CD4-positive, alpha-beta T cell treated with Interleukin-15 for 4 hours (primary cell): ENCODE measurements at regions not wholly inside any gene's neighbourhood (a gene's known extent, or its start where the extent isn't known, plus 50 kb on each side); places are given as distances from the start of the nearest gene placed in this dataset.

Experiments used
- DNase-seq: peaks from one replicate; pipeline ENCODE4 v3.0.0-alpha.2; 2020; ENCODE audit warnings: low spot score

DNA sequence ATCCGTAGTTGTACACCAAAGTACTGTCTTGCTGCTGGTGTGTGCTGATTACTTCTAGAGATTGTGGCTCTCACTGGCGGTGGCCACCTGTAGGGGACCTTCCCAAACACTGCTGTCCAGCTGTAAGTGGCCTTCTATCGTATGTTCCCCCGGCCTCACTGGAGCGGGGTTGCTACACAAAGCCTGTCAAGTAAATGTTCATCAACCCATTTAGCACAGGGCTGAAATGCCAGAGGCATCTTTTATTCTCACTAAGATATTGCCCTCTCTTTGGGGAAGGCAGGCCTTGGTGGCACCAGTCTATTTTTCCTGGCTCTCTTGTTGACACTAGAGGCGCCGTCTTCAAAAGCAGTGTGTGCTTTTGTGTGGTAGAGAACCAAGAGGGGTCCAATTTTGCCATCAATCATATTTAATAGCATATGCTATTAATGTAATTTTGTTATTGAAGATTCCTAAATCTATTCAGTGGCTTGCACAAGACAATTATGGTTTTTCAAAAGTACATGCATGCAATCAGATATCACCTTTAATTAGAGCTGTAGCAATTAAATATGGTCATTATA is 514.4 kb upstream of the SALL1 start:
- DNase-seq = no peak

DNA sequence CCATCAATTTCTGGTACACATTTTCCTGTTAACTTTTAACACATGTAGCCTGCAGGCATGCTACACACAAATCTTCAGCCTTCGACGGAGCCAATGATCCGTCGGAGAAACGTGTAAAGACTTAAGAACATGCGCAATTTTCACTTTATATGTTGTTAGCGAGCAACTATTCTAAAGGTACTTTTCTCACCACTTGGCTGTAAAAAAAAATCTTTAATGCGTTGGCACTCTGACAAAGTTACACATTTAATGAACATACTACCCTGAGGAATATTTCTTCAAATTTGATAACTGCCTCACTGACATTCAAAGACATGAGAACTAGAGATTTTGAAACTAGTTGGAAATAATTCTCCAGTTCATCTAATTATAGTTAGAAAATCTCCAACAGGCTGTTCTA is 507.5 kb upstream of the SALL1 start:
- no peak for DNase-seq

DNA sequence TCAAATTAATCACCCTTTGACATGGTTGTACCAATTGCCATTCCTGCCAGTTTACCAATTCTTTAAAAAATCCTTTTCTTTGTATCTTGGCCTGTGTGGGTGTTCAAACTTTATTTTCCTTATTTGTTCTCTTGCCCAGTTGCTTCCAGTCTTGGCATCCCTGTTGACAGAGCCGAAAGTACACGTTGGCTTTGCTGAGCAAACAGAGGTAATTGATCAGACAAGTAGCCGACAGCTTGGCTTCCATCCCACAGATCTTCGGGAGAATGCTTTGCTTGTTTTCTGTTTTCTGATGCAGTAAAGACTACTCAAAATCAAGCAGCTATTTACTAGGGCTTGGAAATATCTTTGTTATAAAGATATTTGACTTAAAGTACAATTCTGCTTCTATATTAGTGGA is 506.8 kb upstream of the SALL1 start:
- DNase-seq = no peak

DNA sequence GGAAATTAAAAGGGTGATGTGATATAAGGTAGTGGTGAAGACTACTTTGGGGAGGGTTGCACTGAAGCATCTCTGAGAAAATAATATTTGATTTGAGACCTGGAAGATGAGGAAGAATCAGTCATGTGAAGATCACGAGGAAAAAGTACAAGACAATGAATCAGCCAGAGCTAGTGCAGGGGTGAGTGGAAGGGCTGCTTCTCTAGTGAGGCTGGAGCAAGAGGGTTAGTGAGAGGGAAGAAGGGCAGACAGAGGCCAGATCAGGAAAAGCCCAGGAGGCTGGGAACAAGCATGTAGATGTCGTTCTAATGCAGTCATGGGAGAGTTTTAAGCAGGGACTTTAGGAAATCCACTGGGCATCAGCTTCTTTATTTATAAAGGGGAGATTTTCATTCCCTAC is 504.2 kb upstream of the SALL1 start:
- DNase-seq = no peak

DNA sequence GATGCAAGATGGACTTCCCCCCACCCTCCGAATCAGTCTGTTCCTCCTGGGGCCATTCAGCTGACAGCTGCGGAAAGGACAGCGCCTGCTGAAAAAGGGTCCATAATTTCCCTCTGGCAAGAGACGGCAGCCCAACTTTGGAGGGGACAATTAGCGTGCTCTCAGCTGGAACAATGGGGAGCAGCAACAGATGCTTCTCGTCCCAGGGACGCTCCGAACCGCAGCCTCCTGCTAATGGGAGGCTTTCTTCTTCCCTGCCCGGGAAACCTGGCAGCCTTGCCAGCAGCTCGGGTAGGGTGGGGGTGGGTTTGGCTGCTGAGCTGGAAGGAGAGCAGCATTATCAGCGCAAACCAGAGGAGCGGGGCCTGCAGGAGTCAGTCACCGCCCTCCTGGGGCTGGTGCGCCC is 500.0 kb upstream of the SALL1 start:
- DNase-seq = no peak

DNA sequence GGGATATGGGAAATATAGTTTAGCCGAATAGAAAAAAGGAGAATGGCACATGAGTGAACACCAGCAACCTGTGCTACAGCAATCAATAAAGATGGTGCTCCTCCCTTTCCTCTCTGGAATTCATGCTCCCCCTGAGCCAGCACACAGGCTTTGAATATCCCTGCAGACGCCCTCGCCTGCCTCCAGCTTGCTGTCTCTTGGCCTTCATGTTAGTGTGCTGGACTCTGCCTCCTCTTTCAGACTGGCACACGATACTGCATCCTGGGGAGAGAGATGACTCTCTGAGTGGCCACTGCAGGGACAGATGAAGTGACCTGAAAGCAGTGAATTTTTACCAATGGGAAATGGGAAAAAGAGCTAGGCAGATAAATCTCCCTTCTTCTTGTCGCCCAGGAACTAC is 498.6 kb upstream of the SALL1 start:
- DNase-seq = no peak

DNA sequence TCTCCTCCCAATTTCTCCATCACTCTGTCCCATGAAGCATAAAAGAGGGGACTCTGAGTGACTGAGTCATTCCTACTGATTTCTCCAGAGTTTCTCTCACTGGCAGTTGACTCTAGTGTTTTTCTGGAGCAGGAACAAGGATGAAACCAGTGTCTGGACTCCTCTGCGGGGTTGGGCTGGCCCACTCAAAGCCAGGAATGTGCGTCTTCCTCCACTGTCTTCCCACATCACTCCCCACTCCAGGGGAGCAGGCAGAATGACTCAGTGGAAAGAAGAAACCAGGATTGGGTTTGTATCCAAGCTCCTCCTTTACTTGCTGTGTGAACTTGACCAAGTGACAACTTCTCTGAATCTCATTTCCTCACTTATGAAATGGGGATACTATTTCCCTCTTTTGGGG is 497.5 kb upstream of the SALL1 start:
- DNase-seq = no peak

DNA sequence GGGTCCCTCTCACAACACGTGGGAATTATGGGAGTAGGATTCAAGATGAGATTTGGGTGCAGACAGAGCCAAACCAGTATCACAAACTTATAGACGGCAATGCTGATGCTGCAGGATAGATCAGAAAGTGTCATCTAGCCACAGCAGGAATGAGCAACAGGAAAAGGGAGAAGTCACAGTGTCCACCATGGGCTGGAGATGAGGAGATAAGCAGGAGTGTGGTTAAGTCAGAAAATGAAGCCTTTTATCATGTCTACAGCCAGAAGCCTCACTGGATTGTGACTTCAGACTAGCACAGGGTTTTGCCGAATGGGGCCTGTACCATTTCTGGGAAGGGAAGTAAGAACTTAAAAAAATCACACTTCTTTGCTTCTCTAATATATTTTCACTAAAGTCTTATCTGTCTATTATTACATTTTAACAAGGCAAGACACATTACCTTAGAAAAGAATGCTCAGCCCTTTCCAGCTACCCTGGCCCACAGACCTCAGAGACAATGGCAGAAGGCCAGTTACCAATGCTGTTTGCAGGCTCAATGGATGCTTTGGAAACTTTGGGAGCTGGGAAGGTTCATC is 490.2 kb upstream of the SALL1 start:
- DNase-seq = no peak

DNA sequence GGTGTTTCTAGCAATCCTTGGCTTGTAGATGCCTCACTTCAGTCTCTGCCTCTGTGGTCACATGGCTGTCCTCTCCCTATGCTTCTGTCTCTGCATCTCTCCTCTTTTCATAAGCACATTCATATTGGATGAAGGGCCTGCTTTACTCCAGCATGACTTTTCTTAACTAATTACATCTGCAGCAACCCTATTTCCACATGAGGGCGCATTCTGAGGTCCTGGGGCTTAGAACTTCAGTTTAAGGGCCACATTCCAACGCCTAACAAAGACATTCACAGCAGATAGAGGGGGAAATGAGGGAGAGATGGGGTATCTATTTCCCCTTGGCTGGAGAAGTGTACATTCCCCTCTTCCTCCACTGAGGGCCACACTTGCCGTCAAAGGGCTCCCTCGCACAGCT is 489.1 kb upstream of the SALL1 start:
- no peak for DNase-seq

DNA sequence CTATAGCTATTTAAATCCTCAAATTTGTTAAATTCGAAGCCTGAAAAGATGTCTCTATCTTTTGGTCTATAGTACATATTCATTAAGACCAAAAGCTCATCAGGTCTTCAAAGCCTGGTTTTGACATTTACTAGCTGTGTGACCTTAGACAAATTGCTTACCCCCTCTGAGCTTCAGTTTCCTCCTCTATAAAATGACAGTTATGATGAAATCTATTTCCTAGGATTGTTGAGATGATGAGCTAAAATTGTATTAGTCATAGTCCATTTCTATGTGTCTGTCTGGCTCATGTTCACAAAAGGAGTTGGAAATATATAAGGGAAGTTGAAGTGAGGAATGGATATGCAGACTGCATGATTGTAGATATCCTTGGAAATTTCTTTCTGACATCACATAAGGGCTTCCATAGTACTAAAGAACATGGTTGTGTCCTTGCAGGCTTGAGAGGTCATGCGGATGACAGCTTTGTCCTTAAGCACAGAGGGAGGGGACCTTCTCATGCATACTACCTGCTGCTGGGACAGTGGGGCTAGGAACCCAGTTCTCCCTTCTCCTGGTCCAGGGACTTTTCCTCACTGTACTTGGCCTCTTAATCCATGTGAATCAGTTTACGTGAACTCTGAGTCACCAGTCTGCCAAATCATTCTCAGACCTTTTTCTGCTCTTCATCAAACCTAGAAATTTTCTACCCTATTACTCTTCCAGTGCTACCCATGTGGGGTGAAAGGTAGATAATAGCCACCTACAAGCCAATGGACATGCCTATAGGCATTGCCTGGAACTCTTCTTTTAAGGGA is 487.5 kb upstream of the SALL1 start:
- DNase-seq = no peak

DNA sequence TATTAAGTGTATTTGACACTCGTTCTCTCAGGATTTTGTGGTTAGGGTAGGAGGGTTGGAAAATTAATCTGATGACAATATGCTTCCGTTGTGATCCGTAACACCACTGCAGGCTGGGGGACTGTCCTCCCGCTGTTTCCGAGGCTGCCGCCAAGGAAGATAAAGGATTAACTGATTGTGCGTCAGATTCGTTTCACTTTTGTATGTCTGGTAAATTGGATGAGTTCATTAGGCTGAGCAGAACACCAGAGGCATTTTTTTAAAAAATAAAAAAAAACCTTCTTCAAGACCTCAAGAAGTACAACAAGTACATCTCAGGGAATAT is 486.7 kb upstream of the SALL1 start:
- no peak for DNase-seq

DNA sequence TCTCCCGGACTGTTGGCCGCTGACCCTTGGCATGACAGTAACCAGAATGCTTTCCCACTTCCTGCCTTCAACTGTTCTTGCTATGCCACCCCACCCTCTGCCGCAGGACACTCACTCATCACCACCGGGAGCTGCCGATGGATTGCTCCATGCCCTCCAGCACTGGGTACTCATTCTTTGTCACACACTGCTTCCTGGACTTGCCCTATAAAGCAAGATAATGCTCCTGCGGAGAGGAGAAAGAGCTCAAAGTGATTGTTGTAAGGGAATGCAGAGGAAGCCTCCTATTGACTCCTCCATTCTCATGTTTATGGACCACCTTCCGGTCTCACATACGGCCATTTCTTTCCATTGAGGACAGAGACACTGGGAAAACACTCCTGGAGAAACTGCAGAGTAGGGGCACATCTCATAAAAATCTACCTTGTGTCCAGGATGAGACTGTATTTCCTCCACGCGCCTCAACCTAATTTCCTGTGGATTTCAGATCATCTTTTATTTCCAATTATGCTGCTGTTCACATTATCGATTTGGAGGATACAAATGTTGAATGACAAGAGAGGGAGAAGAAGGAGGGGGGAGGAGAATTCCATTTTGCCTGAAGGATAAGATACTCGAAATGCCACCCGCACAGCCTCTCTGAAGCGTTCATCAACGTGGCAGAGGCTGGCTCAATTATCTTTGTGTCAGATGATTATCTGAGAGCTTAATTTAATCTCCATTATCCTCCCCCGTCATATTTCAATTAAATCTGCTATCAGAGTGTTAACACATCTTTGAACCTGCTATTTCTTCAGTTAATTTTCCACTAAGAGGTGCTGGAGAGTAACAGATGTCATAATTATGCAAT is 486.1 kb upstream of the SALL1 start:
- DNase-seq = no peak

DNA sequence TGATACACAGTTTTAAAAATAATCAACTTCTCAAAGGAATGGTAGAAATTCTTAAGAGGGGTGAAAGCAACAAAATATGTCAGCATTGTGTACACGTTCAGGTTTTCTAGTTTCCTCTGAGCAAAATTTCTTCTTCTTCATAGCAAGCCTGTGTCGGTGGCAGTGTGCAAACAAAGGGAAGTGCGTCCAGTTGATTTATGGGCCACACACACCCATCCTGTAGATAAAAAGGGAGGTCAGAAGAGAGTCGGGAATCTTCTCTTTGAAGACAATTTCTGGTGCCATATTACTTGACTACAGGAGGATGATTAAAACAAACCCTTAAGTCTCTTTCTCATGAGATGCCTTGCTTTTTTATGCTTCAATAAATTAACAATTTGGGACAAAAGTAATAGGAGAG is 484.1 kb upstream of the SALL1 start:
- DNase-seq = no peak

DNA sequence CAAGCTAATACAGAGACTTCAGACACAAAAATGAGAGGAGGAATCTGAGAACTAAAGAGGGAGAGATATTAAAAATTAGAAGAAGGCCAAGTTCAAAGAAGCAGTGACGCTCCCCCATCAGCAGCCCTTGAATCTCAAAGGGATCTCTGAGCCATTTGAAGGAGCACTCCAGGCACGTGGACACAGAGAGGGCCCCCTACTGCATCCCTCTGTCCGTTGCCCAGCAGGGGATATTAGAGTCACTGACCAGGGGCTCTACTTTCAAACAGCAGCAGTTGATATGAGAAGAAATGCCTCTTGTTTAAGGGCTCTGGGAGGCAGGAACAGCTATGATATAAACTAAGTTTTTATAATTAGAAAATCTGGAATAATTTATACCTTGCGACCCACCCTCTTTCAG is 479.0 kb upstream of the SALL1 start:
- no peak for DNase-seq

DNA sequence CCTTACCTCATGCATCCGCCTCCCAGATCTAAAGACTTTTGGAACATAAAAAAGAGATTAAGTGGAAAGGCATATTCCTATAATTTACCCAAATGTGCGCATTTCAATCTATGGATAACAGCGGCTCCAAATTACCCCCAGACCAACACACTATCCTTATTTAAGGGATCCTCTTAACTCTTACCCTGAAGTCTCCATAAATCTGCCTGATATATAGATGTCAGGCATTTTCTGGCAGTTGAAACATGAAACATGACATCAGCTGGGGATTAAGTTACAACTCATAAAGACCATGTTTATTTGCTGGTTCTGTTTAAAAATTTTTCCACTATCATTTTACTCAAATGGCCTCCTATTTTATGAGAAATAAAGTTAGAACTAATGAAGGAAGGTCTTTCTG is 478.5 kb upstream of the SALL1 start:
- no peak for DNase-seq

DNA sequence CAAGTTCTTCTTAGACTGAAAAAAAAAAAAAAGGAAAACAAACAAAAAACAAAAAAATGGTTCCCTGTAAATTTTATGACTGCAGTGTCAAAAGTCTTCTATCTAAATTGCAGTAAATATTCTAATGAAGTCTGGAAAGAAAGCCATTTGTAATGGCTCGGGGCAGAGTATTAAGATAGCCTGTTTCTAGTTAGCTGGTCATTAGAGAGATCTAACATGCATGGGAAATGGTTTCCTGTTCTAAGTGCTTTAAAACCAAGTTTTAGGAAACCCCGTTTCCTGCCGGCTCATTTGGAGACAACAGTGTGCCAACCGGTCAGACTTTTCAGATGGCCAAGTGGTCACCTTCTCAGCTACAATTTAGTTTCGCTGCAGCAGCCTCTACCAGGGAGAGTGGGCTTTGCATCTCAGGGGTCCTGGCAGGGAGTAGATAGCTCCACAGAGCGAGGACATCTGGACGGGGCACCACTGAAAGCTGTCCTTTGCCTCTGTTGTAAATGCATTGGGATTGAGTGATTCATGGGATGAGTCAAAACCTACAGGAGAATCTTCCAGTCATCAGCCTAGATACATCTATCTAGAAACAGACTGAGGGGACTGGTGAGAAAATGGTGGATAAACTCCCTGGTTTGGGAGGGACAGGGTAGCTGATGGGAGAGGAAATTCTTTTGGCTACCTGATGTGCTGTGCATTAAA is 473.2 kb upstream of the SALL1 start:
- DNase-seq = no peak

DNA sequence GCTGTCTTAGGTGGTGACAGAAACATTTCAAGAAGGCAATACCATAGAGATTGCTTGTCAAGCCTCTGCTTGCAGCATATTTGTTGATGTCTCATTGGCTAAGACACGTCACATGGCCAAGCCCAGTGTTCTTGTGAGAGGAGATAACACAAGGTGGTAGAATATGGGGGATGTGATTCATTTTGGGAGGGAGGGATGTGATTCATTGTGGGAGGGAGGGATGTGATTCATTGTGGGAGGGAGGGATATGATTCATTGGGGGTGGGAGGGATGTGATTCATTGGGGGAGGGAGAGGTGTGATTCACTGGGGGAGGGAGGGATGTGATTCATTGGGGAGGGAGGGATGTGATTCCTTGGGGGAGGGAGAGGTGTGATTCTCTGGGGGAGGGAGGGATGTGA is 470.5 kb upstream of the SALL1 start:
- no peak for DNase-seq

DNA sequence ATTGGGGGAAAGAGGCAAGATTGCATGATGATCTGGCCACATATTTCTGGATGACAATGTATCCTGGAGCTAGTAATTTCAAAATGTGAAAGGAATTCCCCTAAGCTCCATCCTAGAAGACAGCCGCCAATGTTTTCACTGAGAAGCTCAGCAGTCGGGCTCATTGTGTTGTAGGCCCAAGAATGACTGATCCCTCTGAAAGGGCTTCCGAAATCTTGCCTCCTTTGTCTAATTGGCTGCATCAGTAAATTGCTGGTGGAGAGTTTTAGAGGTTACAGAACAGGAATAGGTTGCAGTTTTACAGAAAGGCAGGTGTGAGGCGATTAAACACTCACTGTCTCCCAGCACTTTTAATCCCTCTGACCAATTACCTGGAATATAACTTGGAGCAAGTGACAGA is 464.1 kb upstream of the SALL1 start:
- DNase-seq = no peak

DNA sequence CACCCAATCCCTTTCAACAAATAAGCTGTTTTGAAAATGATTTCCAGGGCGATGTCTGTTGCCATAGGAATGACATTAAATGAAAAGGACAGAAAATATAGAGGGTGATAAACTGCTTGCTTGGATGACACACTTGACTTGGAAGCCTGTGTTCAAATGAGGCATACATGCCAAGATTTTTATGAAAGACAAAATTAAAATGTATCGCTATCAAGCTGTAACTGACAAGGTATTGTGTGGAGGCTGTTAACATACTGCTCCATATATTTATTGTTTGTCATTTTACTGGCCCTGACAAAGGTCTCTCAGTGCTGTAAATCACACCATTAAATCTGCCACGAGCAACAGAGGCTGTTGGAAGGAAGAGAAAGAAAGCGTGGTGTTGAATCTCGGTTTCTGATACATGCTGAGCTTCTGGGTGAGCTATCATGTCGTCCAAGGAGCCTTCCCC is 456.2 kb upstream of the SALL1 start:
- no peak for DNase-seq

DNA sequence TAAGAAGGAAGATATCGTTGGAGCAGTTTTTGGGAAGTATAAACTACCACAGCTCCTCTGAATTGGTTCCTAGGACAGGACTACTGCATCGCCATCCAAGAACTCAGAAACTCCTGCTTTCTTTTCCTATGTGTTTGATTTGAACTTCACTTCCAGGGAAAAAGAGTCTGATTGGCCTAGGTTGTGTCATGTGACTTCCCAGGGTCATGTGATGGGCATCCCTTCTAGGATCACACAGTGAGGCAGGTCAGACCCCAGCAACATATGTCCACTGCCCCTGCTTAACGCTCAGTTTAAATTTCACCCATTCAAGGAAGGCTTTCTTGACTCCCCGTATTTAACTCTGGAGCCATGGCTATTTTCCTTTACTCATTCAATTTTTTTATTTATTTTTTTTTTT is 445.2 kb upstream of the SALL1 start:
- DNase-seq = no peak

DNA sequence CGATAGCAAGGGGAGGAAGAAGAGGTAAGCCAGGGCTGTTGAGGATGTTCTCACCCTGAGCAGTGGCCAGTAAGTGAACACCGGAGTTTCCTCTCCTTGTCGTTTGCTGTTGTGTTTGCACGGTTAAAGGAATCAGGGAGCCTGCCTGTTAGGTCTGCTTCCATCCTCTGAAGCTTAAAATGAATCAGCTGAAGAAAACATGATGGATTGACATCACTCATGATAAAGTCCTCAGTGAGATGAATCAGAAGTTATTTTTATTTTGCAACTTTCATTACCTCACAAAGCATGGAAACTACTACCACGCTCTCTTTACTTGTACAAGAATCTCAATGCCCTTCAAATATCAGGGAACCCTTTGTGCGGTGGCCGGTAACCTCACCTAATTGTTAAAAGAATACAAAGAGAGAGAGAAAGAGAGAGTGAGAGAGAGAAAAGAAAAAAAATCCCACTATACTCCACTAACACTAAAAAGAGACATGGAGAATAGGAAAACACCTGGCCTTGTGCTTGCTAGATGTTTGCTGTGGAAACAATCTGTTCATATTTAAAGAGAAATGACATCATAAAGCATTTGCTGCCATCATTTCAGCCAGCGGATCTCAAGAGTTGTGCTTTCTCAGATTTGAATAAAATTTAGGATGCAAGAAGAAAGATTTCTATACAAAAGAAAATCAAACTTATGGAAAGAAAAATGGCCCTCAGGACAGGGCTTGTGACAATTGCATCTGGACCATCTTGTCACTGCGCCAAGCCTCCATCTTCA is 441.6 kb upstream of the SALL1 start:
- no peak for DNase-seq
